OCI-LY1 (cell line): ENCODE measurements at regions not wholly inside any gene's neighbourhood (a gene's known extent, or its start where the extent isn't known, plus 50 kb on each side); places are given as distances from the start of the nearest gene placed in this dataset.

Experiments
- CTCF ChIP-seq: fragments of 200-600 bp; sonication (generic), shearing (Covaris generic); IDR thresholded peaks from 2 replicates; pipeline ENCODE4 v1.5.1; 2017; ENCODE audit warnings: mild to moderate bottlenecking, antibody characterized with exemption, low read length, moderate library complexity, mixed read lengths
- EZH2 ChIP-seq: fragments of 200-600 bp; sonication (generic), shearing (Covaris generic); IDR thresholded peaks from 2 replicates; pipeline ENCODE4 v1.8.0; 2017; ENCODE audit warnings: borderline replicate concordance, mixed run types, mild to moderate bottlenecking, antibody characterized with exemption, low read length, moderate library complexity, mixed read lengths

- no peak for TF ChIP-seq CTCF
- TF ChIP-seq EZH2: no peak
These were observed 198.0 kb downstream of the GUCY2F start for GRCh38 chrX:109283870-109284269.
